Tibial artery (tissue), 4 donors: ENCODE measurements at regions not wholly inside any gene's neighbourhood (a gene's known extent, or its start where the extent isn't known, plus 50 kb on each side); places are given as distances from the start of the nearest gene placed in this dataset.

ENCODE experiments used
- DNase-seq, 2 donors: peaks; one replicate each; pipeline ENCODE4 v3.0.0-alpha.2; 2019
- H3K27ac ChIP-seq, 2 donors: fragments of 200-600 bp; sonication (generic) in 1 of 2; 1 replicate in 1 of 2; 2 replicates in 1 of 2; pipeline ENCODE4 v1.5.1; 2018 to 2019; ENCODE audit warnings: mild to moderate bottlenecking in 1 of 2
- H3K27me3 ChIP-seq, 2 donors: fragments of 200-600 bp; sonication (generic) in 1 of 2; one replicate each; pipeline versions ENCODE4 v1.5.1 to v1.6.0; 2016 to 2019
- H3K36me3 ChIP-seq, 3 donors: fragments of 200-600 bp; sonication (generic) in 2 of 3; one replicate each; pipeline ENCODE4 v1.5.1; 2016 to 2019; ENCODE audit warnings: mild to moderate bottlenecking in 2 of 3
- H3K4me1 ChIP-seq, 4 donors: fragments of 200-600 bp; sonication (generic) in 2 of 4; 1 replicate in 3 of 4; 2 replicates in 1 of 4; pipeline ENCODE4 v1.5.1; 2016 to 2019
- H3K4me3 ChIP-seq, 2 donors: fragments of 200-600 bp; sonication (generic) in 1 of 2; 1 replicate in 1 of 2; 2 replicates in 1 of 2; pipeline ENCODE4 v1.5.1; 2018 to 2019; ENCODE audit warnings: mild to moderate bottlenecking in 2 of 2
- H3K9me3 ChIP-seq, 3 donors: fragments of 200-600 bp; sonication (generic) in 1 of 3; one replicate each; pipeline ENCODE4 v1.5.1; 2016 to 2019
- CTCF ChIP-seq, 2 experiments: fragments of 200-600 bp in 1 of 2; fragments of 450-650 bp in 1 of 2; IDR thresholded peaks; one replicate each; pipeline ENCODE4 v1.5.1; 2017 to 2019; ENCODE audit warnings: antibody characterized with exemption in 2 of 2, mild to moderate bottlenecking in 1 of 2, moderate library complexity in 1 of 2
- intact Hi-C: fragments of 100-400 bp; cut with DNase I; formaldehyde crosslinking; loops from one replicate; pipeline ENCODE4 v1.15.0; 2023; ENCODE audit warnings: low total_unique reads

- Histone ChIP-seq H3K4me1 (no peaks in the 10 kb centered on the region), H3K4me3 (no peak overlapping the region), H3K9me3 (no peaks in the 10 kb centered on the region), H3K27ac (no peak overlapping the region), H3K27me3 (no peaks in the 10 kb centered on the region), H3K36me3 (no peaks in the 10 kb centered on the region)
- no peak for TF ChIP-seq CTCF (IDR thresholded peaks at IDR 0.05)
- intact Hi-C loops = no loop called here
- DNase-seq = no peak
These were observed 278.8 kb downstream of the ENC1 start for GRCh38 chr5:74361406-74362358.

DNA sequence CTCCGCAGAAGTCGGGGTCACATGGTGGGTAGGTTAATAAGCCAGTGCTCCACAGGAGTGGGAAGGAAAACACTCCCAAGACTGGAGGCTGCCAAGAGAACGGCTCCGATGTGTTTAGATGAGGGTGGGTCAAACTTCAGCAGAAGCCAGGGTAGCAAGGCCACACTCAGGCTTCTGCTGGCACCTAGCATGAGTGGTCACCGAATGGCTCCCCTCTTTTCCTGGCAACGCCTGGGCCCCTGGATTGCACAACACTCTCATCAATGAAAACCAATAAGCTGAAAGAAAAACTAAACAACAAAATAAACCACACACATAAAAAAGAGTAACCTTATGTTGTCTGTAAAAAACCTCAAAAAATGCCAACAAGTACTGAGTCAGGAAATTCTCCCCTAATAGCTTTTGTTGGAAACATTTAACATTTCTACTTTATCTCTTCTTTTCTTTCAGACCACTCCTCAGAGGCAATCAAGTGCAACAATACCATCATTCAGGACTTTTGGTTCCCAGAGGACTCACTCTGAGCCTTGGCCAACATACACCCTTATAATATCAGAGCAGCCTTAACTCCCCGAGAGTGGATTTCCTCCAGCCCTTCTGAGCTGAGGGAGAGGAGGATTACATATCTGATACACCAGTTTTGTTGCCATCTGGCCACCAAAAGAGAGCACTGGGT, 279.9 kb downstream of the ENC1 start:
- Histone ChIP-seq H3K36me3 (no peaks in the 10 kb centered on the region), H3K4me3 (no peak overlapping the region), H3K27me3 (no peaks in the 10 kb centered on the region), H3K4me1 (no peaks in the 10 kb centered on the region), H3K9me3 (no peaks in the 10 kb centered on the region), H3K27ac (no peak overlapping the region)
- no peak for DNase-seq
- intact Hi-C loops = no loop called here
- no peak for TF ChIP-seq CTCF (IDR thresholded peaks at IDR 0.05)

DNA sequence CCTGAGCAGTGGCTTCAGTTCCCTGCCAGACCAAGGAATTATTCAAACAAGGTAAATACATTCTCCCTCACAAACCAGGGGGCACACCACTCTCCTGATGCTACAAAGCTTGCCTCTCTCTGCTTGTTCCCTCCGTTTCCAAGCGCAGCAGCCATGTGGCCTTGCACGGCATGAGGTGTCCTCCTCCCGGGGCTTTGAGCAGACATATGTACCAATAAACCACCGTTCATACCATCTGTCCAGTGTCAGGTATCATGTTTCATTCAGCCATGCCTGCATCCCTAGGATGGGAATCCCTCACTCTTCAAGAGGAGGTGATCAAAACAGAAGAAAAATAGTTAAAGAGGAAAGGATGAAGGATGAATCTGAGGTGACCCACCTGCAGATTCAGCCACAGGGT, 282.7 kb downstream of the ENC1 start:
- intact Hi-C loops = no loop called here
- no peaks in the 10 kb centered on the region for H3K9me3 ChIP-seq

GRCh38 chr5:74356009-74356695, 284.4 kb downstream of the ENC1 start:
- no peak overlapping the region for H3K4me3 ChIP-seq
- no peaks in the 10 kb centered on the region for H3K36me3 ChIP-seq
- DNase-seq = no peak
- no peaks in the 10 kb centered on the region for H3K4me1 ChIP-seq
- H3K27me3 ChIP-seq = no peaks in the 10 kb centered on the region
- TF ChIP-seq CTCF (IDR thresholded peaks at IDR 0.05) = no peak
- intact Hi-C loops = no loop called here
- H3K27ac ChIP-seq = no peak overlapping the region
- H3K9me3 ChIP-seq = no peaks in the 10 kb centered on the region

More for the DNA sequence above, 282.7 kb downstream of the ENC1 start:
- H3K36me3 ChIP-seq = no peaks in the 10 kb centered on the region
- H3K4me3 ChIP-seq = no peak overlapping the region
- no peak for TF ChIP-seq CTCF (IDR thresholded peaks at IDR 0.05)
- no peaks in the 10 kb centered on the region for H3K4me1 ChIP-seq
- no peaks in the 10 kb centered on the region for H3K27me3 ChIP-seq
- no peak for DNase-seq
- H3K27ac ChIP-seq = no peak overlapping the region

- Histone ChIP-seq H3K27me3 (no peaks in the 10 kb centered on the region), H3K36me3 (no peaks in the 10 kb centered on the region), H3K4me1 (no peaks in the 10 kb centered on the region), H3K27ac (no peak overlapping the region), H3K4me3 (no peak overlapping the region), H3K9me3 (no peaks in the 10 kb centered on the region)
- intact Hi-C loops = no loop called here
- no peak for TF ChIP-seq CTCF (IDR thresholded peaks at IDR 0.05)
- no peak for DNase-seq
These were observed 285.3 kb downstream of the ENC1 start for GRCh38 chr5:74355041-74355824.
